Sciatic nerve (tissue), 2 donors: ENCODE measurements at regions not wholly inside any gene's neighbourhood (a gene's known extent, or its start where the extent isn't known, plus 50 kb on each side); places are given as distances from the start of the nearest gene placed in this dataset.
"Not testable (repeated sequence)": the region's sequence is repeated elsewhere in the genome, so short reads cannot be mapped to it uniquely, and the experiment has no call there.

ENCODE experiments used
- ATAC-seq: fragments of 200-7000 bp; cut with Tn5 transposase; one replicate; pipeline ENCODE4 v1.9.1; 2020; ENCODE audit warnings: mild to moderate bottlenecking, moderate library complexity
- DNase-seq: peaks from one replicate; pipeline ENCODE4 v3.0.0-alpha.2; 2020; ENCODE audit warnings: low spot score
- intact Hi-C: fragments of 100-400 bp; cut with DNase I; formaldehyde crosslinking; loops from one replicate; pipeline ENCODE4 v1.14.2; 2022
- donor health status: DM: no; HTN: no; CAD: no.
- donor health status: DM: no; HTN: no; CAD: no.

DNA sequence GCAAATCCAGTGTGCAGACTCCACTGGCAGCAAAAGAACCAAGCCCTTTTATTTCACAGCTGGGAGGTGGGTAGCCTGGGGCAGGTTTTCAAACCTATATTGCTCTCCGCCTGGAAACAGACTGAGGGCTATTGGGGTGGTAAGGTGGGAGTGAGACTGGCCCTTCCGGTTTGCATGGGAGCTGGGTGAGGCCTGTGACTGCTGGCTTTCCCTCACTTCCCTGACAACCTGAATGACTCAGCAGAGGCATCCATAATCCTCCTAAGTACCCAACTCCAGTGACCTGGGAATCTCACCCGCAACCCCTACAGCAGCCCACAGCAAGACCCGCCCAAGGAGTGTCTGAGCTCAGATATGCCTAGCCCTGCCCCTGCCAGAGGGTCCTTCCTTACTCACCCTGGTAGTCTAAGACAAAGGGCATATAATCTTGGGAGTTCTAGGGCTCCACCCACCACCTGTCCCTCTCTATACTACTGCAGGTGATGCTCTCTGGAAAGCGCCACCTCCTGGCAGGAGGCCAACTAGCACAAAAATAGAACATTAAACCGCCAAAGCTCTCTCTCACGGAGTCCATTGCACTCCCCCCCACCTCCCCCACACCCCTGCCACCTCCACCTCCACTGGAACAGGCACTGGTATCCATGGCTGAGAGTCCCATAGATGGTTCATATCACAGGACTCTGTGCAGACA is 602.0 kb upstream of the C16orf82 start:
- ATAC-seq, result no peak
- intact Hi-C loops, result no loop called here
- DNase-seq, result no peak

DNA sequence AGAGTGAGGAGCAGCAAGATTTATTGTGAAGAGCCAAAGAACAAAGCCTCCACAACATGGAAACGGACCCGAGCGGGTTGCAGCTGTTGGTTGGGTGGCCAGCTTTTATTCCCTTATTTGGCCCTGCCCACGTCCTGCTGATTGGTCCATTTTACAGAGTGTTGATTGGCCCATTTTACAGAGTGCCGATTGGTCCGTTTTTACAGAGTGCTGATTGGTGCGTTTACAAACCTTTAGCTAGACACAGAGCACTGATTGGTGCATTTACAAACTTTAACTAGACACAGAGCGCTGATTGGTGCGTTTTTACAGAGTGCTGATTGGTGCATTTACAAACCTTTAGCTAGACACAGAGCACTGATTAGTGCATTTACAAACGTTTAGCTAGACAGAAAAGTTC is 592.3 kb upstream of the C16orf82 start:
- DNase-seq, ATAC-seq, intact Hi-C loops: not testable (repeated sequence)

DNA sequence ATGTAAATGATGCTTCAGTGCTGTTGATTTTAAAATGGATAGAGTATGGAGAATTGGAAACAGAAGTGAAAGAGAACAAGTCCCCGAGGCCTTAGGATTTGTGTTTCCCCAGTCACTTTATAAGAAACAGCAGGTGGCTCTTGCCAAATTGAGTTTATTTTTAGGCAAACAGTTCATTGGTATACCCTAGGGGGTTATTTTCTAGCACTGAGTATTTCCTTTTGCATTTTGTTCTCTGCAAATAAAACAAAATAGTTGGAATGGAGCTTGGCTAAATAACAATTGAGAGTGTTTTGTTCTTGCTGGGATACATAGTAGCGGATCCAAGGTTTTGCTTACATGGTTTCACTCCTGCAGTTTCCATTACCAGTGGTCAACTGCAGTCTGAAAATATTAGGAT is 591.1 kb upstream of the C16orf82 start:
- no peak for DNase-seq
- intact Hi-C loops, result no loop called here
- peak; percentile 32 for ATAC-seq

DNA sequence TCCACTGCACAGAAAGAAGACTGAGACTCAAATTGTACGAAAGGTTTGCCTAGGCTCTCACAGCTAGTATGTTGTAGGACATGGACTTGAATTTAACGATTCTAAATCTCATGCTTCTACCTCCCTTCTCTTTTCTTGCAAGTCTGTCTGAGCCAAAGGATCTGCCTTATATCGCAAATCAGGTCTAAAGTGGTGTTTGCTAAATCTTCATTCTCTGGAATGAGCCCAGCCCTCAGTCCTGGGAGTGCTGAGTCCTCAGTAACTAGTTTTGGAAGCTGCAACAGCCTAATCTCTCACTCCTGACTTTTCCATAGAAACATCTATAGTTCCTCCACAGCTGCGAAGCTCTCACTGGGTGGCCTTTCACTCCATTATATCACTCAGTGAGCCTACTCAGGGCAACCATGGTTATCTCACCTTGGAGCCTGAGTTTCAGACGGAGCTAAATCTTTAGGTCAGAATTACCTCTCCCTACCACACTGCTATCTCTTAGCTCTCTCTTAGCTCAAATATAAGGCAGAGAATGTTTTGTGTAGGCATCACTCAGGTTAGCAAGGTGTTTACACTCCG is 575.5 kb upstream of the C16orf82 start:
- DNase-seq, result no peak
- no peak for ATAC-seq
- intact Hi-C loops, result no loop called here

DNA sequence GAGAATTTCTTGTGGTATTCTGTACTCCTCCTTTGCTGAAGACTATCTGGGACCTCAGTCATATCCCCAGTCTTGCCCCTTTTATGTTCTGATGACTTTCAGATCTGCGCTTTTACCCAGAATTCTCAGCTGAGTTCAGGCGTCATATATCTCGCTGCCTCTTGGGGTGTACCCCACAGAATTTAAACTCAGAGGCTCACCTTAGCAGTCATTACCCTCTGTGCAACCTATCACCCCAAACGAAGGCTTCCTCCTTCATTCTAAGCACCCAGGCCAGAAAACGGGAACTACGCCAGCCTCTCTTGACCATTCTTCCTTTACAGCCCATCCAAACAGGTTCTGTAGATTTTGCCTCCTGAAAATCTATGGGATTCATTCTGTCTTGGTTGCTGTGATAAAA is 574.8 kb upstream of the C16orf82 start:
- ATAC-seq, result no peak
- intact Hi-C loops, result no loop called here
- DNase-seq, result no peak

DNA sequence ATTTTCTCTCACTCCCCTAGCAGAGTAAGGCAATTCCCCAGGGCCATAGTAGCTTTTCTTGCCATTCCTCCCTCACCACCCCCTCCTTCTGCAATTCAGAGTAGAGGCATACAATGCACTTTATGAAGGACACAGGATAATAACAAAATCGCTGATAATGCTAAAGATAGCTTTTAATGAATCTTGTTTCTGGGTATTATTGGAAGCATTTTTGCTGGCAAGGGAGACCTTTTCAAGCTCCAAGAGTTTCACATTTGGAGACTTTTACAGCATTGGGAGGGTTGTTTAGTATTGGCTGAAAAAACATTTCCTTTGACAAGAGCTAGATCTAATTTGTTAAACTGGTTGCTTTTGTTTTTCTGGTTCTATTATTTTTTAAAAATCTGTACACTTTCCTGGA is 573.0 kb upstream of the C16orf82 start:
- no peak for DNase-seq
- no peak for ATAC-seq
- intact Hi-C loops, result no loop called here

DNA sequence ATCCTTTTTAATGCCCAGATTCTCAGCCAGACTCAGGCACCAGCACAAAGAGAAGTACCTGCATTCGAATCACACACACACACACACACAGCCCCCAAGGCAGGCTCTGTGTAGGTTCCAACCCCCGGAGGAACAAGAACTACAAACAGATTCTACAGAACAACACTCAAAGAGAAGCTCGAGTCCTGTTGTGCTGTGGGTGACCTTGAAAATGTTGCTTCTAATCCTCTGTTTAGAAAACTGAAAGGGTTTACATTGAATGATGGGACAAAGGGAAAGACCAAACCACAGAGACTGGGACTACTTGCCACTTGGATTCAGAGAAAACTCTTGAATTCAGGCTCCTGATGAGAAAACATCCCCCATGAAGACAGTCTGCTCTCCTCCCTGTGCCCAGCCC is 568.8 kb upstream of the C16orf82 start:
- intact Hi-C loops, result no loop called here
- DNase-seq (no peak), ATAC-seq (no peak)

DNA sequence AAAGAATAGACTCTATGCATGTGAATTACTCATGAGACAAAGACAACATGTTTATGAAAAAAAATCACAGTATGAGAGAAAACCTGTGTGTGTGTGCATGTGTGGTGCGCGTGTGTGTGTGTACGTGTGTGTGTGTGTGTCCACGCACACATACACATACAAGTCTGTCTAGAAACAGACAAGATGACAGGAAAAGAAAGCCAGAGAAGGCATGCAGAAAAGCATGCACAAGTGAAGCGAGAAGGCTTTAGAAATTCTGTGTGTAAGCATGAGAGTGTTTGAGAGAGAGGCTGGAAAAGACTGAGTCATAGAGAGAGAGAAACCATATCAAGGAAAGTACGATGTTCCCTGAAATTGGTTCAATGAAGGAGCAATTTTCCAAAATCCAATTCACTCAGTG is 566.4 kb upstream of the C16orf82 start:
- intact Hi-C loops, result no loop called here
- DNase-seq (no peak), ATAC-seq (no peak)

DNA sequence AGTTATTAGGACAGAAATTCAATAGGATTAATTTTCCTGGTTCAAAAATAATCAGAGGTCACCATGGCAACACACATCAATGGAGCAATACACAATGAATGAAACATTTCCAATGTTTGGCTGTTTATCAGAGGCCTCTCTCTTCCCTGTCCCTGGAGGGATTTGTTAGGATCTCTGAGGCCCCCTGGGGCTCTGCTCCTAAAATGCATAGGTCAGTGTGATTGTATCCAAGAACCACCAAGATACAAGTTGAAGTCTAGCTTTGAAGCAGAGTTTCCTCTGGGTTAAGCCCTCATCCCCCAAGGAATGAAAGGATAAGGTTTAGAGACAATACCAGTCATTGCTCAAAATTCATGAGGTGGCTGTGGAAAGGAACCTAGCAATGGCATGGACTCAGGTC is 561.2 kb upstream of the C16orf82 start:
- DNase-seq, result no peak
- intact Hi-C loops, result no loop called here
- no peak for ATAC-seq

DNA sequence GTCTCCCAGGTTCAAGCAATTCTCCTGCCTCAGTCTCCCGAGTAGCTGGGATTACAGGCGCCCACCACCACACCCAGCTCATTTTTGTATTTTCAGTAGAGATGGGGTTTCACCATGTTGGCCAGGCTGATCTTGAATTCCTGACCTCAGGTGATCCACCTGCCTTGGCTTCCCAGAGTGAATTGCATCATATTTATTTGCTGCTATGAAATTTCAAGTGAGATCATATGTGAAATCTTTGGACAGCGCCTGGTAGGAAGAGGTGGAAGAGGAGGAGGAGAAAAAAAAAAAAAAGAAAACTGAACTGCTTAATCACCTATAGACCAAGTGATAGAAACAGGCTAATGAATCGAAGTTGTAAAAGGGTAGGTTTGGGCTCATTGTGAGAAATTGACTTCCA is 557.8 kb upstream of the C16orf82 start:
- ATAC-seq, DNase-seq, intact Hi-C loops: not testable (repeated sequence)

DNA sequence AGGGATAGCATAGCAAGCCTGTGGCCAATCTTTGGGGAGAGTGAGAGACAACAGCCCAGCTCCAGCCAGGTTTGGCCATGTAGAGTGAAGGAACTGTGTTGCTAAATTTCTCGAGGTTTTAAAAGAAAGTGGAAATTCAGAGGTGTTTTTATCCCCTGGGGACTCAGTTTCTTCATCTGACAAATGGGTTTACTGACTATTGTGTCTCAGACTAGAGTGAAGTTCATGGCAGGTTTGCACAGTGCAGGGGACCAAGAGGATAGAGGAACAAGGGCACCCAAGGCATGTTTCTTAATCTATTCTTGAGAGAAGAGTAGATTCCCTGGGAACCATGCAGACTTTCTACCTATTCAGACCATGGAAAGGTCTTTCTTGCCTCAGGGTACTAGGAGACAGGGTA is 555.8 kb upstream of the C16orf82 start:
- intact Hi-C loops, result no loop called here
- ATAC-seq (no peak), DNase-seq (no peak)

DNA sequence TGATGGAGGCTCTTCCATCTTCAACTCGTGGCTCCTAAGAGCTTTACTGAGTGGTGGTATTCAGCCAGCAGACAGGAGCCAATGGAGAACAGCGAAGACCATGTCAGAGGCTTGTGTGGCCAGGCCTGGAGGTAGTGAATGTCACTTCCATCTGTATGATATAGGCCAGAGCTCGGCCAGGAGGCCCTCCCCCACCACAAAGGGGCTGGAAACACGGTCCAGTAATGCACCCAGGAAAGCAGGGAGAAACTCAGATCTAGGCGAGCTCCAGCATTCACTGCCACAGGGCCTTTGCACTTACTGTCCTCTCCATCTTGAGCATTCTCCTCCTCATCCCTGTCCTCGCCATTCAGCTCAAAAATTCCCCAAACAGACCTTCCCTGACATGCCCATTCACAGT is 555.3 kb upstream of the C16orf82 start:
- DNase-seq, result no peak
- intact Hi-C loops, result no loop called here
- ATAC-seq, result no peak

DNA sequence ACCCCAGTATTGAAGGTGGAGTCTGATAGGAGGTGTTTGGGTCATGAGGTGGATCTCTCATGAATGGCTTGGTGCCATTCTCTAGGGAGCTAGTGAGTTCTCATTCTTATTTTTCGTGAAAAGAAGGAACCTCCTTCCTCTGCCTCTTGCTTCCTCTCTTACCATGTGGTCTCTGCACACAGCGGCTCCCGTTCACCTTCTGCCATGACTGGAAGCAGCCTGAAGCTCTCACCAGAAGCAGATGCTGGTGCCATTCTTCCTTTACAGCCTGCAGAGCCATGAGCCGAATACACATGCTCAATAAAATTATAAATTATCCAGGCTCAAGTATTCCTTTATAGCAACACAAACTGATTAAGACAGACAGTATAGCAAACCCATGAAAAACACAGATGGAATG is 545.1 kb upstream of the C16orf82 start:
- intact Hi-C loops, result no loop called here
- no peak for ATAC-seq
- no peak for DNase-seq

DNA sequence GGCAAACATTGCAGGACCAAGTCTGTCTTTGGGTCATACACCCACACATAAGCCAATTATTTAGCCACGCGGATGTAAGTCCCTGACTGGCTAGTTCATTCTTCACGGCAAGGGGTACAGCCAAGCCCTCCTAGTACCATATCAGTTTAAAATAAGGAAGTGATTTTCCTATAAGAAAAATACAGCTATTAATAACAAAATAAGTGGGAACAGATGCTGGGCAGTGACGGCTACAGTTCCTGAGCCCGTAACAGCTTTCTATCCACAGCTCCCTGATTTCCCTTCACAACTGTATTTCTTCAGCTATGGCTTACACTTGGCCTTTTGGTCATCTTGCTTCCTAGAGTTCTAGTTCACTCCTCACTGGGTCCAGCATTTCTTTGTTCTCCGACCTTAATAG is 542.4 kb upstream of the C16orf82 start:
- ATAC-seq, result no peak
- intact Hi-C loops, result no loop called here
- no peak for DNase-seq

DNA sequence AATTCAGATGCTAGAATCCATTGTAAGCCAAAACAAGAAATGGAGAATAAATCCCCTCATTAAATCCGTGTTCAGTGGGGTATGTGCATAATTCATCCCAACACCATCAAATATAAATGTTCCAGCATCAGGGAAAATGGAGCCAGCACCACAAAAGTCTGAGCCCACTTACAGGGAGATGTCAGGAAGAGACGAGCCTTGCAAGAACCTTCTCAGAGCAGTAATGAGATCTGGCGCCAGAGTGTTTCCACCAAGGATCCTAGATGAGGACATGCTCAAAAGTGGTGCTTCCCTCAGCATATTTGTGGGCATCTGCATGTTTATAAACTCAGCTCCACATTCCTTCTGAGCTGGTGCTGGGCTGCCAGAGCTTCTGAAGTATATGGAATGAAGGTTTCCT is 541.9 kb upstream of the C16orf82 start:
- intact Hi-C loops, result no loop called here
- ATAC-seq (no peak), DNase-seq (no peak)

DNA sequence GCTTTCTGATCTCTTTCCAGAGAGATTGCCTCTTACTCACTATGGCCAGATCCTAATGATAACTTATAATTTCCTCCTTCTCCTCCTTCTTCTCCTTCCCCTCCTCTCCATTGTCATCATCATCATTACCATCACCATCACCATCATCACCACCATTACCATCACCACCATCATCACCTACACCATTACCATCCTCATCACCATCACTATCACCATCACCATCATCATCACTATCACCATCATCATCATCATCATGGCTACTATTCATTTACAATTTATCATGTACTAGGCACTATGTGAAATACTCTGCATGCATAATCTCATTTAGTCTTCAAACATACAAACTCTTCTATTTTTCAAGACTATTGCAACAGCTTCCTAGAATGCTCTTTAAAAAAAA is 540.9 kb upstream of the C16orf82 start:
- DNase-seq (no peak), ATAC-seq (no peak)
- intact Hi-C loops, result no loop called here

DNA sequence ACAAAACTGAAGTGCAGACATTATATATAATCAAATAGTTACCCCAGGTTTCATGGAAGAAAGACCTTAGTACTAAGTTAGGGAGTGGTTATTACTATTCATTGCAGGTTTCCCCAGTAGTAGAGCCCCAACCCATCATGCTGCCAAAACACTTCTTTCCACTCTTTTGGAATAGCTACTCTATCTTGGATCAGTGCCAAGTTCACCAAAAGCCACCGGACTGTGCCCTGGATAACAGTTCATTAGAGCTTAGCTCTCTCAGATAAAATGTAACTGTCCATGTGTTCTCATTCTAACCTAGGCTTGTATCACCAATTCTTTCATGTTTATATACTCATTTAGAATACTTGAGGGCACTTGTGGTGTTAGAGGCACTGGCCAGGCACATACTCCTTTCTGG is 540.1 kb upstream of the C16orf82 start:
- ATAC-seq, result no peak
- DNase-seq, result no peak
- intact Hi-C loops, result no loop called here

DNA sequence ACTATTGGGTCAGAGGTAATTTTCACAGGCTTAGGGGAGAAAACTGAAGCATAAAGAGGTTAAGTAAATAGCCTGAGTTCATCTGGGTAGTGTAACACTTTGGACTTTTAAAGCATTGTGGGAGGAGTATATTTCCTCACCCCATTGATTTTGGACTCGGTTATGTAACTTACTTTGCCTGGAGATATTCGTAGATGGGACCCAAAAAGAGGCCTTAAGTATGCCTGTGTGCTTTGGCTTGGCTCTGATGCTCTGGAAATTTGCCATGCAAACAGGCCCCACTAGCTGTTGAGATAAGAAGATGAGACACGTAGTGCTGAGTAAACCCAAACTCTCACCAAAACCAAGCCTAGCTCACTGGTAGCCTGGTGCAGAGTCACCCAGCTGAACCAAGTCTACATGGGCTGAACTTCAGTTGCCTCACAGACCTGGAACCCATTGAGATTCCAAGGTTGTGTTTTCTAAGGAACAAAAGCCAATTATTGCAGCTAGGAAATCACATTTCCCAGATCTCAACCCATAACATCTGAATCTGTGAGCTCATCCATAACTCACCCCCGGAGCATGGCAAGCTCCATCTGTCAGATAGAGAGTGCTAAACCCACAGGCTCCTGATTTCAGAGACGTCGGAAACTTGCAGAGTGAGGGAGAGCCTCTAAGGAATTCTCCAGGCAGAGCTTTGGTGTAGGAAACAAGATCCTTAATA is 536.0 kb upstream of the C16orf82 start:
- intact Hi-C loops, result no loop called here
- DNase-seq (no peak), ATAC-seq (no peak)

DNA sequence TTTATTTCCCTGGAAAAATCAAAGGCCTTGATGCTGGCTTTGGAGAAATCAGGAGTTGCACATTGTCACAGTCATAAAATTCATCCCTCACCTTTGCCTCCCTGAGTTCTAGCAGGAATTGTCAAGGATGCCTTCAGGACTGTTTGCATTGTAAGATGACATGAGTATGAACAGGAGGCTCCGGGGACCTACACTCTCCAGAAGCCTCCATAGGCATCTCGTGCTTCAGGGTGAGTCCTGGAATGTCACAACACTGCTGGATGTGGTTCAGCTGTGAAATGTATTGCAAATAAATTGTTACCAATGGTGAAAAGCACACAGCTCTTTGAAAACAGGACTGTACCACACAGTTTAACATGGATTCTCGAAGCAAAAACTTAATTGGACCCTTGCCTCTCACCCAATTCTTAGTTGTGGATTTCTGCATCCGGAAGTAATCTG is 535.4 kb upstream of the C16orf82 start:
- DNase-seq (no peak), ATAC-seq (no peak)
- intact Hi-C loops, result no loop called here

DNA sequence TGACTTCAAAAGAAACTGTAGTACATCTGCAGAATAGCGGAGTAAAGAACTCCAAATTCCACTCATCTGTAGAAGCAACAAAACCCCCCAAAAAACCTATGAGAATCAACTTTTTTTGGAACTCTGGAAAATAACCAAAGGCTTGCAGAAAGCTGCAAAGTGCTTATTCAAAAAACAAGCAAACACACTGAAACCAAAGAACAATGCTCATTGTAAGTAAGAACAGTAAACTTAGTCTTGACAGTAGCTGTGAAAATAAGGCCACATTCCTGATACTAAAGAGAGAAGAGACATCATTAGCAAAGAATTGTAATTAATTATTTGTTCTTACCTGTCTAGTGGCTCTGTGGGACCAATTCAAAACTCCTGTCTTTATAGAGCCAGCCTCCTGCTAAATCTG is 534.3 kb upstream of the C16orf82 start:
- intact Hi-C loops, result no loop called here
- no peak for ATAC-seq
- no peak for DNase-seq

DNA sequence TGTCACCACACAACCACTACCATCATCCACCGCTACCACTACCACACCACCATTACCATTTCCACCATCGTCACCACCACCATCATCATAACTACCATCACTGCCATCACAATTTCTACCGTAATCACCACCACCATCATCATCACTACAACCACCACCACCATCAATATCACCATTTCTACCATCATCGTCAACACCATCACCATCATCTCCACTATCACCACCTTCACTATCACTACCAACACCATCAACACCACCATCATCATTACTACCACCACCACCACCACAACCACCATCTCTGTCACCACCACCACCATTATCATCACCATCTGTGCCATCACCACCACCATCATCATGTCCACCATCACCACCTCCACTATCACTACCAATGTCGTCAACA is 524.5 kb upstream of the C16orf82 start:
- no peak for DNase-seq
- intact Hi-C loops, result no loop called here
- ATAC-seq, result no peak
